ENCODE measurements at regions not wholly inside any gene's neighbourhood (a gene's known extent, or its start where the extent isn't known, plus 50 kb on each side); places are given as distances from the start of the nearest gene placed in this dataset.

DNA sequence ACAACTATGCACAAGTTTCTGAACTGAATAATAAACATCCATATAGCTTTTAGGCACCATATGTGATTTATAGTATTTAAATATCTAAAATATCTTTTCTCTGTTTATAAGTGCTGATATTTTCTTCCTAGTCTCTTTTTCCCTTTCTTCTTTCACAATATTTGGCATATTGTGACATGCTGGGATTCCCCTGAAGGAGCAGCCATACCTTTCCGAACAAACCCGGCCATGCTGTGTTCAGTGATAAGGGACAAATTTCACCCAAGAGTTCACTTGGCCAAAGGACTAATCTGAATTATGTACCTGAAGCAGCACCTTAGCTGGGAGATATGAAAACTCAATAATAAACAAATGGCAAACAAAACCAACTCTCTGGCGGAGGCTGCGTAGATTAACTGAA, 250.8 kb downstream of the RDH14 start:
- TF ChIP-seq FOXP2 (optimal IDR thresholded peaks at IDR 0.05; ENCODE audit: control extremely low read depth, extremely low read length, insufficient read depth) (no peak), POLR2AphosphoS5 (IDR thresholded peaks at IDR 0.05; ENCODE audit: borderline replicate concordance, low read depth, low read length) (no peak)

Data from SK-N-MC (cell line).